ENCODE measurements at regions not wholly inside any gene's neighbourhood (a gene's known extent, or its start where the extent isn't known, plus 50 kb on each side); places are given as distances from the start of the nearest gene placed in this dataset. TPM values are rescaled to one million over a fixed set of nuclear protein-coding genes. Genes with fewer than 3 reads are reported as not detected.
A peak's percentile ranks its signal among the peaks of the same experiment; 100 is the strongest.

GRCh38 chr11:104259121-104259610, 95.2 kb upstream of the PDGFD start:
- no peak for DNase-seq (ENCODE audit: low read depth)

DNA sequence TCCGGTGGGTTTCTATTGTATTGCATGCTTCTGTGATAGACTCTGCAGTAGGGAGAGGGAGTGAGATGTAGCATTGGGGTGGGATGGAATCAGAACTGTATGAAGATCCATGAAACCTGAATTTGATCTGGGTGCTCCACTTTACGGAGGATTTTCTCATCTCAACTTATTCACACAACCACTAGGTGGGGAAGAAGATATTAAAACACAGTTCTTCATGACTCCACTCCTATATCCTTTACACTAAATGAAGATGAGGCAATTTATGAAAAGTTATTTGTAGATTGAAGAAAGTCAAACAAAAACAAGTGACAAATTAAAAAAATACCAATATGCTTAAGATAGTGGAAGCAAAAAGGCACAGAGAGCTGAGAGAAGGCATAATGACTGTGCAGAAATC, 92.6 kb upstream of the PDGFD start:
- peak; percentile 3 for DNase-seq (ENCODE audit: low read depth)

- peak; percentile 59 for DNase-seq (ENCODE audit: low read depth)
These were observed 90.4 kb upstream of the PDGFD start for GRCh38 chr11:104254347-104254746.

- DNase-seq (ENCODE audit: low read depth) = no peak
These were observed 82.6 kb upstream of the PDGFD start for GRCh38 chr11:104246590-104246989.

DNA sequence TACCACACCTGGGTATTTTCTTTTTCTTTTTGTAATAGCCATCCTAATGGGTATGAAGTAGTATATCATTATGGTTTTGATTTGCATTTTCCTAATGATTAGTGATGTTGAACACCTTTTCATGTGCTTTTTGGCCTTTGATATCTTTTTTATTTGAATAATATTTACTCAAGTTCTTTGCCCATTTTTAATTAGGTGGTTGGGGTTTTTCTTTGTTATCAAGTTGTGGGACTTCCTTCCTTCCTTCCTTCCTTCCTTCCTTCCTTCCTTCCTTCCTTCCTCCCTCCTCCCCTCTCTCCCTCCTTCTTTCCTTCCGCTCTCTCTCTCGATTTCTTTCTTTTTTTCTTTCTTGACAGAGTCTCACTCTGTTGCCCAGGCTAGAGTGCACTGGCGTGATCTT, 75.0 kb upstream of the PDGFD start:
- no peak for DNase-seq (ENCODE audit: low read depth)

DNA sequence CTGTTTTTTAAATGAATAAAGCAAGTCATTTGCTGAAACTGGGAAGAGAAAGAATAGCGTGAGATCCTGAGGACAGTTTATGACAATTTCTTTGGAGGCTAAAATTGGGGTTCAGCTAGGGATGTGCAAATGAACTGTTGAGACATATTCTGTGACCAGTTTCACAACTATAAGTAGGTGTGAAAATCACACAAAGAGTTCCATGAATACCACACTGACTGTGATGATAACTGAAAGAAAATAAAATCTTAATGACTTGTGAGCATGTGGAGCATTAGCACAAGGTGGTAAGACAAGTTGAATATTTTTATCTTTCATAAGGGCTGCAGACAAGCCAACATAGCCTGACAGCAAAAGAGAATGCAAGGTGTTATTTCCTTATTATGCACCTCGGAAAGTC, 61.1 kb upstream of the PDGFD start:
- no peak for DNase-seq (ENCODE audit: low read depth)

DNA sequence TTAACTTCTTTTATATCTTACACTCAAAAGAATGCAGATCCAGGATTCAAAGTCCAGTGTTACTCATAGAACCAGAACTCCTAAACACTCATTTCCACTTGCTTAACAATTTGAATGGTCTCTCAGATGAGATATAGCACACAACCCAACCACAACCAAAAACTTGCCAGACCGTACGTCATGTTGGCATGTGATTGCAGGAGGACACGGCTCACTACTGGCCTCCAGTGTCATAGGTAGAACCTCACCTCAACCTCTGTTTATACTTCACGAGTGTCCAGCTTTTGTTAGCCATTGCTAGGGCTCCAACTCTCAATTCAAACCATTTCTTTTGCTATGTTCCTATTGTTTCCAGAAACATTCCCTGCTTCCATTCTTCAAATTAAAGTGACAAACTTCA, 58.5 kb upstream of the PDGFD start:
- peak; percentile 1 for DNase-seq (ENCODE audit: low read depth)

DNA sequence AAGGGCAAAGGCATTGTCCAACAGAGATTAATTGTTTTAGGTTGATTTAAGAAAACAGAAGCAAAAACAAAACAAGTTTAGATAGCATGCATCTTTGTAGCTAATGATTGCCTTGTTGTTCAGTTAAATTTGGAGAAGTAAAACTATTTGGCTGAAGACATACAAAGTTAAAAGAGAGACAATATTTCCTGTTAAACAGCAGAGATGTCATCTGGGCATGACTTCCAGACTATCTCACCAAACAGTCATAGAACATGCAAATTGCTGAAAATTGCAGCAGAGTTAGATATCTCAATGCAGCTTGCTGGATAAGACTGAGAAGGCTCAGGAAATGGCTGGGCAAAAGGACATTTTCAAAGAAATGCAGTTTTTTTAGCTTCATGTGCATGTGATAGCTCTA, 57.5 kb upstream of the PDGFD start:
- no peak for DNase-seq (ENCODE audit: low read depth)

DNA sequence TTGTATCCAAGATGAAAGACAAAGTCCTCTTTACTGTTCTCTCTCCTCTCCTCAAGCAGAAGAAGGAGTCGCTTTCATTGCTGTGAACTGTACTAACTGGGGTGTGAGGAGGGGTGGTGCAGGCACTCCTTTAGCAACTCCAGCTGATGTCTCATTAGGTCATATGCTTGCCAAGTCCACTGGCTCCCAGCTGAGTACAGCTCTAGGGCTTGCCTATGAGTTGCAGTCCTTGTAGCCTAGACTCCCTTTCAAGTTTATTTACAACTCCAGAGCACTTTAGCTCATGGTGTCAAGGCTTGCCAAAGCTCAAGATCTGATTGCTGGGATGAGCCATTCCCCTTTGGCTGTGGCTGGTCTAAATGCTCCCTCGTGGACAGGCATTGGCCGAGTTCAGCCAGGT, 55.1 kb upstream of the PDGFD start:
- DNase-seq (ENCODE audit: low read depth) = no peak

GRCh38 chr11:104214517-104214916, 50.6 kb upstream of the PDGFD start:
- no peak for DNase-seq (ENCODE audit: low read depth)

Small RNA genes in the stretch of these regions (small RNA-seq; reads per million reads assigned to genes)
- gene AP001485.1 (not detected), gene MIR7641-1 (not detected)

All from HT1080 (cell line).